BJ (cell line): ENCODE measurements at regions not wholly inside any gene's neighbourhood (a gene's known extent, or its start where the extent isn't known, plus 50 kb on each side); places are given as distances from the start of the nearest gene placed in this dataset.

Experiments
- CTCF ChIA-PET: fragments of 350-600 bp; formaldehyde crosslinking; extraction: SDS; loops from one replicate; lab custom pipeline; 2021; ENCODE audit warnings: antibody characterized with exemption, inconsistent platforms; lab: Yijun Ruan, JAX
- POLR2A ChIA-PET: fragments of 300-600 bp; sonication (Branson Sonifier 250); formaldehyde crosslinking; extraction: SDS; loops from one replicate; lab custom pipeline; 2021; ENCODE audit warnings: antibody characterized with exemption; lab: Charles Lee
- DNase-seq: peaks from one replicate; pipeline ENCODE4 v3.0.0-alpha.2; 2011; ENCODE audit warnings: low read depth
- H3K27me3 ChIP-seq: 2 replicates; pipeline ENCODE4 v1.6.0; 2011; ENCODE audit warnings: low read length; ENCODE audit not compliant: control insufficient read depth, insufficient read depth
- H3K36me3 ChIP-seq: 2 replicates; pipeline ENCODE4 v1.5.1; 2011; ENCODE audit warnings: low read length; ENCODE audit not compliant: control insufficient read depth, insufficient read depth
- H3K4me3 ChIP-seq: 2 replicates; pipeline ENCODE4 v1.5.1; 2011; ENCODE audit warnings: low read depth, mild to moderate bottlenecking, control low read depth, low read length
- CTCF ChIP-seq: IDR thresholded peaks from 2 replicates; pipeline ENCODE4 v1.5.1; 2011; ENCODE audit warnings: low read depth, mild to moderate bottlenecking, control low read depth, inconsistent platforms, low read length, moderate library complexity; ENCODE audit not compliant: insufficient read depth

- no peak for TF ChIP-seq CTCF
- H3K4me3 ChIP-seq: no peak overlapping the region
- CTCF ChIA-PET: no interaction called here
- no peaks in the 10 kb centered on the region for H3K36me3 ChIP-seq
- no peaks in the 10 kb centered on the region for H3K27me3 ChIP-seq
- no peak for DNase-seq
- POLR2A ChIA-PET: no interaction called here
Measured at GRCh38 chr2:43033466-43034241, 192.8 kb downstream of the ZFP36L2 start.

- ChIA-PET POLR2A (no interaction called here), CTCF (no interaction called here)
- no peak for DNase-seq
- Histone ChIP-seq H3K36me3 (no peaks in the 10 kb centered on the region), H3K27me3 (no peaks in the 10 kb centered on the region), H3K4me3 (no peak overlapping the region)
- TF ChIP-seq CTCF: no peak
Measured at GRCh38 chr2:43033016-43033270, 193.5 kb downstream of the ZFP36L2 start.

GRCh38 chr2:43032213-43033015 lies 194.0 kb downstream of the ZFP36L2 start:
- no peak overlapping the region for H3K4me3 ChIP-seq
- TF ChIP-seq CTCF: no peak
- no peak for DNase-seq
- no peaks in the 10 kb centered on the region for H3K27me3 ChIP-seq
- ChIA-PET POLR2A (no interaction called here), CTCF (interaction anchor here (0.6 to 1.3 kb wide), 2 partner anchors 9 to 12 kb away, joined by 3 read pairs; no protein-coding TSS in a partner anchor)
- H3K36me3 ChIP-seq: no peaks in the 10 kb centered on the region

- TF ChIP-seq CTCF: no peak
- POLR2A ChIA-PET: no interaction called here
- Histone ChIP-seq H3K27me3 (no peaks in the 10 kb centered on the region), H3K36me3 (no peaks in the 10 kb centered on the region), H3K4me3 (no peak overlapping the region)
- CTCF ChIA-PET: interaction anchor here (1.3 kb wide), 1 partner anchor 8 kb away, joined by 3 read pairs; no protein-coding TSS in a partner anchor
- DNase-seq: no peak
Measured at GRCh38 chr2:43031471-43032212, 194.8 kb downstream of the ZFP36L2 start.
